ENCODE measurements at regions not wholly inside any gene's neighbourhood (a gene's known extent, or its start where the extent isn't known, plus 50 kb on each side); places are given as distances from the start of the nearest gene placed in this dataset.

DNA sequence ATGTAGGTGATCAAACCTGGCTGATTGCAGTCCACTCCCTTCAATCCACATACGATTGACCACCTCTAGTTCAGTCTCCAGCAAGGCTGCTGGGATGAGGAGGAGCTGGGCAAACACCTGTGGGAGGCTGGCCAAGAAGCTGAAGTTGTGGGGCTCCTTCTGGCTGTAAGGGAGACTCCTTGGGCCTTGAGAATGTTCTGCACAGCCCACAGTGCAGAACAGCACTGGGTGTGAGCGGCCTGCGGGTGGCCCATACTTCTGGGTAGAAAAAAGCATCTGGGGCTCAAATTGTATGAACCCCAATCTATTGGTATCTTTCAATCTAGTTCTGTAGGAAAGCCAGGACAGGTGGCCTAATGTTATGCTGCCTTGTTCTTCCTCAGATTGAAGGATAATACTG is 1608.8 kb upstream of the PCDH10 start:
- TF ChIP-seq POLR2A (IDR thresholded peaks at IDR 0.05; ENCODE audit: low read length) (no peak), RARB (CRISPR knock-in tag; IDR thresholded peaks at IDR 0.05) (no peak), CBX2 (IDR thresholded peaks at IDR 0.05; ENCODE audit: borderline replicate concordance, low read depth) (no peak), RAD21 (conservative IDR thresholded peaks at IDR 0.05 in 1 of 2, IDR thresholded peaks at IDR 0.05 in 1 of 2) (no peak)
- TF ChIP-seq, protein P1, sequence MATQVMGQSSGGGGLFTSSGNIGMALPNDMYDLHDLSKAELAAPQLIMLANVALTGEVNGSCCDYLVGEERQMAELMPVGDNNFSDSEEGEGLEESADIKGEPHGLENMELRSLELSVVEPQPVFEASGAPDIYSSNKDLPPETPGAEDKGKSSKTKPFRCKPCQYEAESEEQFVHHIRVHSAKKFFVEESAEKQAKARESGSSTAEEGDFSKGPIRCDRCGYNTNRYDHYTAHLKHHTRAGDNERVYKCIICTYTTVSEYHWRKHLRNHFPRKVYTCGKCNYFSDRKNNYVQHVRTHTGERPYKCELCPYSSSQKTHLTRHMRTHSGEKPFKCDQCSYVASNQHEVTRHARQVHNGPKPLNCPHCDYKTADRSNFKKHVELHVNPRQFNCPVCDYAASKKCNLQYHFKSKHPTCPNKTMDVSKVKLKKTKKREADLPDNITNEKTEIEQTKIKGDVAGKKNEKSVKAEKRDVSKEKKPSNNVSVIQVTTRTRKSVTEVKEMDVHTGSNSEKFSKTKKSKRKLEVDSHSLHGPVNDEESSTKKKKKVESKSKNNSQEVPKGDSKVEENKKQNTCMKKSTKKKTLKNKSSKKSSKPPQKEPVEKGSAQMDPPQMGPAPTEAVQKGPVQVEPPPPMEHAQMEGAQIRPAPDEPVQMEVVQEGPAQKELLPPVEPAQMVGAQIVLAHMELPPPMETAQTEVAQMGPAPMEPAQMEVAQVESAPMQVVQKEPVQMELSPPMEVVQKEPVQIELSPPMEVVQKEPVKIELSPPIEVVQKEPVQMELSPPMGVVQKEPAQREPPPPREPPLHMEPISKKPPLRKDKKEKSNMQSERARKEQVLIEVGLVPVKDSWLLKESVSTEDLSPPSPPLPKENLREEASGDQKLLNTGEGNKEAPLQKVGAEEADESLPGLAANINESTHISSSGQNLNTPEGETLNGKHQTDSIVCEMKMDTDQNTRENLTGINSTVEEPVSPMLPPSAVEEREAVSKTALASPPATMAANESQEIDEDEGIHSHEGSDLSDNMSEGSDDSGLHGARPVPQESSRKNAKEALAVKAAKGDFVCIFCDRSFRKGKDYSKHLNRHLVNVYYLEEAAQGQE (IDR thresholded peaks at IDR 0.05), result no peak

Measured in A549 (cell line).